Stimulated activated CD8-positive, alpha-beta memory T cell treated with anti-CD3 and anti-CD28 coated beads, Interleukin-4, amount 100 ng/mL, for 24 hours (primary cell): ENCODE measurements at regions not wholly inside any gene's neighbourhood (a gene's known extent, or its start where the extent isn't known, plus 50 kb on each side); places are given as distances from the start of the nearest gene placed in this dataset.
"Not testable (repeated sequence)": the region's sequence is repeated elsewhere in the genome, so short reads cannot be mapped to it uniquely, and the experiment has no call there.

Experiments used
- DNase-seq: peaks from one replicate; pipeline ENCODE4 v3.0.0-alpha.2; 2020; ENCODE audit warnings: low read depth

- no peak for DNase-seq
These were observed 506.6 kb upstream of the AGA start for GRCh38 chr4:177948853-177949252.

GRCh38 chr4:177951026-177951425 lies 508.8 kb upstream of the AGA start:
- DNase-seq: no peak

GRCh38 chr4:177952723-177953122 lies 510.5 kb upstream of the AGA start:
- no peak for DNase-seq

- DNase-seq: no peak
These were observed 515.5 kb upstream of the AGA start for GRCh38 chr4:177957596-177958360.

- DNase-seq: no peak
These were observed 518.3 kb upstream of the AGA start for GRCh38 chr4:177960566-177960965.

- DNase-seq: no peak
These were observed 519.6 kb upstream of the AGA start for GRCh38 chr4:177961761-177962380.

- DNase-seq: no peak
These were observed 521.8 kb upstream of the AGA start for GRCh38 chr4:177964061-177964460.

- no peak for DNase-seq
These were observed 522.5 kb upstream of the AGA start for GRCh38 chr4:177964693-177965168.

GRCh38 chr4:177967328-177967727 lies 525.1 kb upstream of the AGA start:
- no peak for DNase-seq

GRCh38 chr4:177968817-177969442 lies 526.7 kb upstream of the AGA start:
- no peak for DNase-seq

- DNase-seq: no peak
These were observed 532.2 kb upstream of the AGA start for GRCh38 chr4:177974461-177974860.

GRCh38 chr4:177975315-177975987 lies 533.2 kb upstream of the AGA start:
- no peak for DNase-seq

- DNase-seq: no peak
These were observed 544.0 kb upstream of the AGA start for GRCh38 chr4:177986236-177986635.

GRCh38 chr4:177987896-177988295 lies 545.7 kb upstream of the AGA start:
- DNase-seq: no peak

GRCh38 chr4:177989503-177990201 lies 547.4 kb upstream of the AGA start:
- DNase-seq: no peak

- no peak for DNase-seq
These were observed 560.9 kb upstream of the AGA start for GRCh38 chr4:178003098-178003657.

- no peak for DNase-seq
These were observed 568.4 kb upstream of the AGA start for GRCh38 chr4:178010596-178010995.

- not testable (repeated sequence) for DNase-seq
These were observed 572.8 kb upstream of the AGA start for GRCh38 chr4:178015046-178015445.

GRCh38 chr4:178026999-178027398 lies 584.8 kb upstream of the AGA start:
- DNase-seq: no peak

GRCh38 chr4:178027796-178028195 lies 585.6 kb upstream of the AGA start:
- no peak for DNase-seq

GRCh38 chr4:178028481-178028880 lies 586.2 kb upstream of the AGA start:
- DNase-seq: no peak
